ENCODE measurements at regions not wholly inside any gene's neighbourhood (a gene's known extent, or its start where the extent isn't known, plus 50 kb on each side); places are given as distances from the start of the nearest gene placed in this dataset.

GRCh38 chr10:4246881-4247358 lies 461.9 kb upstream of the KLF6 start (continued):
- TF ChIP-seq CHD7 (IDR thresholded peaks at IDR 0.05; ENCODE audit: low read depth, low read length) (no peak), ETS1 (conservative IDR thresholded peaks at IDR 0.05; ENCODE audit: control insufficient read depth, low read depth, low read length) (no peak), POLR3A (IDR thresholded peaks at IDR 0.05; ENCODE audit: borderline replicate concordance, extremely low read depth, insufficient read depth, insufficient read length) (no peak), ZNF398 (CRISPR knock-in tag; IDR thresholded peaks at IDR 0.05) (no peak), GABPB2 (CRISPR knock-in tag; conservative IDR thresholded peaks at IDR 0.05) (no peak), MAFG (tag; conservative IDR thresholded peaks at IDR 0.05) (no peak), CREBBP (IDR thresholded peaks at IDR 0.05; ENCODE audit: low read depth, low read length) (no peak)
- TF ChIP-seq, protein P1, sequence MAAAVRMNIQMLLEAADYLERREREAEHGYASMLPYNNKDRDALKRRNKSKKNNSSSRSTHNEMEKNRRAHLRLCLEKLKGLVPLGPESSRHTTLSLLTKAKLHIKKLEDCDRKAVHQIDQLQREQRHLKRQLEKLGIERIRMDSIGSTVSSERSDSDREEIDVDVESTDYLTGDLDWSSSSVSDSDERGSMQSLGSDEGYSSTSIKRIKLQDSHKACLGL (CRISPR knock-in tag; IDR thresholded peaks at IDR 0.05; ENCODE audit: borderline replicate concordance, poor library complexity, severe bottlenecking), result no peak

Data from K562 (cell line).